Thymus (tissue), 11 donors: ENCODE measurements at regions not wholly inside any gene's neighbourhood (a gene's known extent, or its start where the extent isn't known, plus 50 kb on each side); places are given as distances from the start of the nearest gene placed in this dataset.

Experiments
- DNase-seq, 9 donors: peaks; one replicate each; pipeline ENCODE4 v3.0.0-alpha.2; 2013; ENCODE audit warnings: low spot score in 9 of 9, low read depth in 6 of 9, missing footprints in 1 of 9
- H3K27ac ChIP-seq, 2 donors: one replicate each; pipeline ENCODE4 v1.5.1; 2013; ENCODE audit warnings: control low read depth in 1 of 2, low read depth in 1 of 2, low read length in 1 of 2, mild to moderate bottlenecking in 1 of 2, moderate library complexity in 1 of 2
- H3K27me3 ChIP-seq, 2 donors: one replicate each; pipeline ENCODE4 v1.5.1; 2013; ENCODE audit warnings: low read length in 1 of 2; ENCODE audit not compliant: control insufficient read depth in 2 of 2, insufficient read depth in 1 of 2
- H3K36me3 ChIP-seq, 2 donors: one replicate each; pipeline ENCODE4 v1.5.1; 2013; ENCODE audit warnings: low read length in 1 of 2, mild to moderate bottlenecking in 1 of 2, moderate library complexity in 1 of 2; ENCODE audit not compliant: control insufficient read depth in 2 of 2, insufficient read depth in 2 of 2
- H3K4me1 ChIP-seq, 2 donors: one replicate each; pipeline ENCODE4 v1.5.1; 2013; ENCODE audit warnings: low read length in 2 of 2; ENCODE audit not compliant: control insufficient read depth in 2 of 2, insufficient read depth in 2 of 2
- H3K4me3 ChIP-seq, 2 donors: one replicate each; pipeline ENCODE4 v1.5.1; 2013; ENCODE audit warnings: low read length in 2 of 2, control low read depth in 1 of 2, mild to moderate bottlenecking in 1 of 2
- H3K9me3 ChIP-seq, 2 donors: one replicate each; pipeline ENCODE4 v1.5.1; 2013; ENCODE audit warnings: low read length in 1 of 2, mild to moderate bottlenecking in 1 of 2; ENCODE audit not compliant: control insufficient read depth in 2 of 2, insufficient read depth in 1 of 2
- WGBS: extraction: QIAGEN DNeasy Blood & Tissue Kit; methylation state at CpG from one replicate; pipeline ENCODE4 v1.1.7; 2013; 5-methylcytosine and 5-hydroxymethylcytosine counted together
- donor health status: healthy.

DNA sequence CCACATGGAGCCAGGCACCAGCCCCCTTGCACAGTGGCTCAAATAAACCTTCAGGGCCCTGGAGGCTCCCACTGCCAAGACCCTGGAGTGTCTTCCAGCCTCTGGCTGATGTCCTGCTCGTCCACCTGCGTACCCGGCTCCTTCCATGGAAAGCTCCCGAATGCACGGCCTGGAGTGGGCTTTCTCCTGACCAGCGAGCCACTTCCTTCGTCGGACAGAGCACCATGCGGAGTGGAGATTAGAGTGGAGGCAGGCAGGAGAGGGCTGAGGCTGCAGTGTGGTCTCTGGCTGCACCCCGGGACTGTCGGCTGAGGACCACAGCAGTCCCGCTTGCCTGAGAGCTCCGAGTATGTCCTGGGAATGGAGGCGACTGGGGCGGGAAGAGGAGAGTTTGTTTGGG lies 93.7 kb upstream of the SFSWAP start:
- no peak for DNase-seq
- Histone ChIP-seq H3K27me3 (peaks cover 0 to 14% of the 10 kb centered on the region in 2 donors), H3K4me3 (no peak overlapping the region), H3K27ac (no peak overlapping the region), H3K9me3 (no peaks in the 10 kb centered on the region), H3K4me1 (no peaks in the 10 kb centered on the region), H3K36me3 (no peaks in the 10 kb centered on the region)
- WGBS, result 95% methylated on average over 15 of the region's 15 CpGs

DNA sequence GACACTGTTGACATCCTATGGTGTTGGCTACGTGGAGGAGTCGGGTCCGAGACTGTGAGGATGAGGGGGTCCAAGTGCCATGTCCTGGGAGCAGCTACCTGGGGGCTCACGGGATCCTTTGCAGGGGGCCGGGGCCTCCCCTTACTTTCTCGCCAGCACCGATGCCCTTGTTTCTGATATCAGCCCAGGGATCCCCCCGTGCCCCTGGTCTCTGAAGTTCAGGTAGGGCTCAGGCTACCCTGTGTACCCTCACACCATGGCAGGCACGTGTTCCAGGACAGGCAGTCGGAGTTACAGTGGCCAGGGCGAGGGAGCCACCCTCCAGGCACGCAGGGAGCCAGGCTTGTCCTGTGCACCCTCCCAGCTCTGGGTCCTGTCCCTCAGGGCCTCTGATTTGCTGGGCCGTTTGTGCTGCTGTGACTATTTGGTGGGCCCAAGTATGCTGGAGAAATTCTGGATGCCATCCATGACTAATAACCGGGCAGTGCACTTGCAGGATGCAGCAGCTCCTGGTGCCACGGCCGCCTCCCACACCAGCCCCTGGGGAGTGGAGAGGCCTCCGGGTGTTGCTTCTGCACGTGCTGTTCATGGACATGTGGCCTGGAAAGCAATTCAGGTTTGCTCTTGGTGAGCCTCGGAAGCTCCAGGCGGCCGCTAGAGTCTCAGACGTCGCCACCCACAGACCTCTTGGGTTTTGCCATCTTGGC lies 93.1 kb upstream of the SFSWAP start:
- H3K27ac ChIP-seq, result no peak overlapping the region
- DNase-seq, result no peak
- no peaks in the 10 kb centered on the region for H3K9me3 ChIP-seq
- no peaks in the 10 kb centered on the region for H3K4me1 ChIP-seq
- peaks cover 0 to 14% of the 10 kb centered on the region in 2 donors for H3K27me3 ChIP-seq
- WGBS, result 88% methylated on average over 23 of the region's 23 CpGs
- no peak overlapping the region for H3K4me3 ChIP-seq
- no peaks in the 10 kb centered on the region for H3K36me3 ChIP-seq

DNA sequence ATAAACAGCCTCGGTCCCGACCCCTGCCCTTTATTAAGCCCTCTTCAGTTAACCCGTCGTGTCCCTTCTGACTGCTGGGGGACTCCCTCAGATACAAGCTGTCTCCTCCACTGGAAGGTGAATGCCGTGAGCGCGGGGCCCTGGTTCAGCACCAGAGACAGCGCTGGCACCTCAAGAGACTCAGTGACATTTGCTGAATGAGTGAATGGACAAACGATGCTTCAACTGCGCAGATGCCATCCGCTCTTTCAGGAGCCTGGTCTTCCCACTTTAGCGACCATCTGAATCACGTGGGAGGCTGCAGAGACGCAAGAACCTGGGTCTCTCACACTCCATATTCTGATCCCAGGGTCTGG lies 92.6 kb upstream of the SFSWAP start:
- Histone ChIP-seq H3K9me3 (no peaks in the 10 kb centered on the region), H3K4me1 (no peaks in the 10 kb centered on the region), H3K27ac (no peak overlapping the region), H3K4me3 (no peak overlapping the region), H3K36me3 (no peaks in the 10 kb centered on the region), H3K27me3 (peaks cover 0 to 14% of the 10 kb centered on the region in 2 donors)
- 39% methylated on average over 14 of the region's 14 CpGs for WGBS
- DNase-seq, result no peak

DNA sequence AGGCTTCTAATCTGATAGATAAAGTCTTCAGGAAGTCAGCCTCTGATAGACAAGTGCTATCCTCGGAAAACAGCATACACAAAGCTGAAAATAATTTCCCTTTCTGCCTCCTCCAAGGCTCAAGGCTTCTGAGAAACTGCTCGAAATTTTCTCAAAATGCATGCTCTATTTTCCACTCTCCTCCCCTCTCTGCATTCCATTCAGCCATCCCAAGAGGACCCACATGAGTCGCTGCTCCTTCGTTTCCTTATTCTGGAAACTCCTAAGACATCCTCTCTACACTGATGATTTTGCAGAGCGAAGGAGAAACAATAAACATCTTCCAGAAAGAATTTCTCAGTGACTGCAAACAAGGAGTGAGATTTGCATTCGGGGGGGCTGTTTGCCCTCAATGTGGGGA lies 92.2 kb upstream of the SFSWAP start:
- 81% methylated on average over 6 of the region's 6 CpGs for whole genome bisulfite sequencing
- Histone ChIP-seq H3K9me3 (no peaks in the 10 kb centered on the region), H3K4me3 (no peak overlapping the region), H3K4me1 (no peaks in the 10 kb centered on the region), H3K27ac (no peak overlapping the region), H3K27me3 (peaks cover 0 to 14% of the 10 kb centered on the region in 2 donors), H3K36me3 (no peaks in the 10 kb centered on the region)
- no peak for DNase-seq

DNA sequence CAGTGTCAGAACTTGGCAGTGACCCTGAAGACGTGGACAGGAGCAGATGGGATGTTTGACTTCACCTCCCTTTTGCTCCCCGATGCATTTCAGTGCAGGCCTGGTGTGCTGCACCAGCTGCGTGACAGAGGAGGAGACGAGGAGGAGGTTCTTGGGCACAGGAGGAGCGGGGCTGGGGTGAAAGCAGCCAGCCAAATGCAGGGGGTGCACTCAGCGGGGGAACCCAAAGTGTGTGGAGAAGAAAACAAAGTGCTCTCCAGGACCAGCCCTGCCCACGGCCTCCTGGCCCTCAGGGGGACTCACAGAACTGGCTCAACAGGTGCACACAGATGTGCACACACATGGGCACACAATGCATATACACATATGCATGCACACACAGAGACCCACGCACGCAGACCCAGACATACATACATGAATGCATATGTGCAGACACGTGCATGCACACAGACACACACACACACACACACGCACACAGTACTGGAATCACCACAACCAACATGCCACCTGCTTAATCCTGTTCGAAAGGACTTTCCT lies 91.7 kb upstream of the SFSWAP start:
- no peaks in the 10 kb centered on the region for H3K36me3 ChIP-seq
- H3K27me3 ChIP-seq, result peaks cover 0 to 14% of the 10 kb centered on the region in 2 donors
- no peaks in the 10 kb centered on the region for H3K9me3 ChIP-seq
- no peaks in the 10 kb centered on the region for H3K4me1 ChIP-seq
- DNase-seq, result no peak
- 74% methylated on average over 12 of the region's 12 CpGs for WGBS
- H3K4me3 ChIP-seq, result no peak overlapping the region
- H3K27ac ChIP-seq, result no peak overlapping the region

DNA sequence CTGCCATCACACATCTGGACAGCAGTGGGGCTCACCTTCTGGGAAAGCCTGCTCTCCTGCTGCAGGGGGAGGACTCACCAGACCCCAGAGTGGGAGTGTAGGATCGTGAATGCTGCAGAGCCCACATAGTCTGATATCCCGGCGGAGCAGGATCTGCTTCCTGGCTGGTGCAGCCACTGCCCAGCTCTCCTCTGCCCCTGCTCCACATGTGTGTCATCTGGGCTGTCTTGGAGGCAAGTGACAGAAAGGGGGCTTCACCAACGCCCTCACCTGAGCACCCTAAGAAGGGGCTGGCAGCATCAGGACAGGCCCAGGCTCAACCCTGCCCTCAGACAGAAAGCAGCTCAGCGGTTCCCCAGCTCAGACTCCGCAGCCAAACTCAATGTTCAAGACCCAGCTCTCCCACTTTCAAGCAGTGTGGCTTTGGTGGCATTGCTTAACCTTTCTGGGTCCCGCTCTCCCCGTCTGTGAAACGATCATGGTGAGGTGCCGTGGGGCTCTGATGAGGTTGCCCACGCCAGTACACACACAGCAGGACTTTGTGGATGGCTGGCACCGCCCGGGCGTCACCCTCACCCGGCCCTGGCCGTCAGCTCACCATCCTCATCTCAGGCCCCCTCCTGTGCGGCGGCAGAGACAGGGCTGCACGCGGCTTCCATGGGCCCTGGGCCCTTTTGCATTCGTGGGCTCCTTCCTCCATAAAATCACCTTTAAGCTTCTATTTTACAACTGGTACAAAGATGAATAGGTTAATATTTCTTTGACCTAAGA lies 91.0 kb upstream of the SFSWAP start:
- 92% methylated on average over 21 of the region's 21 CpGs for whole genome bisulfite sequencing
- H3K27ac ChIP-seq, result no peak overlapping the region
- H3K27me3 ChIP-seq, result peaks cover 0 to 15% of the 10 kb centered on the region in 2 donors
- H3K4me3 ChIP-seq, result no peak overlapping the region
- no peaks in the 10 kb centered on the region for H3K36me3 ChIP-seq
- DNase-seq, result no peak
- no peaks in the 10 kb centered on the region for H3K4me1 ChIP-seq
- no peaks in the 10 kb centered on the region for H3K9me3 ChIP-seq

DNA sequence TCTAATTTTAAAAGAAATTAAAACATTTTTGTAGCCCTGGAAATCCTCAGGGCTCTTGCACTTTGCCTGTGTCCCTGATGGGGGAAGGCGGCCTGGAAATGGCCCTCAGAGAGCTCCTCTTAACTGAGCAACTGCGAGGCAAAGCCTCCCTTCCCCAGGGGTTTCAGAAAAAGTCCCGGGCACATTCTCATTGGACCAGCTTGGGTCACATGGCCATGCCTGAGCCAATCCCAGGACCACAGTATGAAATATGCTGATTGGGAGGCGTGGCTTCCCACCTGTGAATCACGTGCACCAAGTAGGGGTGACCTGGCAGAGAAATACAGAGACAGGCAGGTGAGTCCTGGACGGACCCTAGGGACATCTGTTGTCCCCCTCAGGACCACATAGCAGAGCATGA lies 90.4 kb upstream of the SFSWAP start:
- Histone ChIP-seq H3K4me3 (no peak overlapping the region), H3K9me3 (no peaks in the 10 kb centered on the region), H3K27me3 (peaks cover 0 to 17% of the 10 kb centered on the region in 2 donors), H3K27ac (no peak overlapping the region), H3K36me3 (no peaks in the 10 kb centered on the region), H3K4me1 (no peaks in the 10 kb centered on the region)
- 89% methylated on average over 6 of the region's 6 CpGs for WGBS
- DNase-seq, result no peak

DNA sequence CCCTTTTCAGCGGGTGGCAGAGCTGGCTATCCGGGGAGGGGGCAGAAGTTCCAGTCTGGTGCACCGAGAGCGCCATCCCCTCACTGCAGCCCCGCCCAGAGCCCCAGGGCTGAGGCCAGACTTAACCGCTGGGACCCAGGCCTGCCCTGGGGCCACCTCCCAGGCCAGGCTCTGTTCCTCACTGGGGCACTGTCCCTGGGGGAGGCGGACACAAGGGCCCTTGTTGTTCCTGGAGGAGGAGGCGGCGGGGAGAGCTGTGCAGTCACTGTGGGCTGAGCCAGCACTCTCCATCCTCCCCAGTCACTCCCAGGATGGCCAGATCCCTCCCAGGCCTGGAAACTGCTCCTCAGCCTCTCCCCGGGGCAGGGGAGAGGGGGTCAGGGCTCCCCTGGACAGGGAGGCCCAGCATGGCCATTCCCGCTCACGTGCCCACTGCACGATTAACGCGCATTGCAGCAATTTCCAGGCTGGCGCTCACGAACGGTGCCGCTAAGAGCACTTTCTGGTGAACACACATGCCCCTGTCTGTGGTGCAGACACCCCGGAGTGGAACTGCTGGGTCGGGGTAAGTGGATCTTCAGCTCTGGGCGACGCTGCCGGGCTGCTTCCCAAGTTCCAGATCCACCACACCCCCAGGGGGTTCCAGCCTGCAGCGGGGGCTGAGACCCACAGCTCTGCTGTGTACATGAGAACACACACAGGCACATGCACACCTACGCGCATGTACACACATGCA lies 89.8 kb upstream of the SFSWAP start:
- Histone ChIP-seq H3K36me3 (no peaks in the 10 kb centered on the region), H3K27me3 (peaks cover 0 to 17% of the 10 kb centered on the region in 2 donors), H3K9me3 (no peaks in the 10 kb centered on the region), H3K4me1 (no peaks in the 10 kb centered on the region), H3K4me3 (no peak overlapping the region), H3K27ac (no peak overlapping the region)
- 88% methylated on average over 27 of the region's 27 CpGs for WGBS
- no peak for DNase-seq
